K562 (cell line): ENCODE measurements at regions not wholly inside any gene's neighbourhood (a gene's known extent, or its start where the extent isn't known, plus 50 kb on each side); places are given as distances from the start of the nearest gene placed in this dataset.
"Not testable (repeated sequence)": the region's sequence is repeated elsewhere in the genome, so short reads cannot be mapped to it uniquely, and the experiment has no call there.

Source experiments
- ATAC-seq: fragments of 200-7000 bp; cut with Tn5 transposase; 3 replicates; pipeline ENCODE4 v1.9.1; 2020; ENCODE audit warnings: moderate library complexity
- BruUV-seq: library from RNA; stranded (reverse); fragments of 400-500 nt; replicated peaks from 2 replicates; lab custom pipeline; 2021; lab: Mats Ljungman, UMichigan
- CTCF ChIA-PET: fragments of 300-600 bp; formaldehyde crosslinking; extraction: SDS; loops from one replicate; lab custom pipeline; 2021; ENCODE audit warnings: low intra/inter-chr PET ratio; lab: Yijun Ruan, JAX
- POLR2A ChIA-PET: fragments of 300-600, 350-650 bp; sonication (Branson Sonifier 250); formaldehyde crosslinking; extraction: SDS; loops from one replicate; lab custom pipeline; 2021; ENCODE audit warnings: antibody characterized with exemption, inconsistent platforms; lab: Yijun Ruan, JAX
- DNase-seq, 4 experiments: peaks; one replicate each; pipeline versions ENCODE4 v3.0.0 to v3.0.0-alpha.2; 2011 to 2018; ENCODE audit warnings: low spot score in 3 of 4, mixed read lengths in 3 of 4; ENCODE audit errors: extremely low read depth in 1 of 4
- FAIRE-seq: peaks from 2 replicates; lab custom pipeline; 2011; peaks lifted over from hg19 to GRCh38; lab: Jason Lieb, UNC
- H2AFZ ChIP-seq: 2 replicates; pipeline ENCODE4 v1.6.0; 2011; ENCODE audit warnings: low read depth, low read length, control low read depth, inconsistent platforms
- H3K27ac ChIP-seq: fragments of 200-600 bp; 3 replicates; pipeline ENCODE4 v1.8.0; 2011; ENCODE audit warnings: low read depth, mild to moderate bottlenecking, control low read depth, inconsistent platforms, low read length, moderate library complexity, mixed read lengths; ENCODE audit errors: extremely low read depth
- H3K27me3 ChIP-seq, 2 experiments: fragments of 300-600 bp in 1 of 2; 2 replicates in 1 of 2; 3 replicates in 1 of 2; pipeline versions ENCODE4 v1.6.0 to v1.8.0; 2011; ENCODE audit warnings: inconsistent platforms in 2 of 2, low read length in 2 of 2, mild to moderate bottlenecking in 1 of 2, mixed read lengths in 1 of 2, moderate library complexity in 1 of 2; ENCODE audit not compliant: control insufficient read depth in 2 of 2, insufficient read depth in 2 of 2
- H3K36me3 ChIP-seq: fragments of 300-600 bp; 3 replicates; pipeline ENCODE4 v1.8.0; 2011; ENCODE audit warnings: mild to moderate bottlenecking, low read length, inconsistent platforms; ENCODE audit not compliant: control insufficient read depth, insufficient read depth
- H3K4me1 ChIP-seq, 2 experiments: fragments of 200-600 bp in 1 of 2; replicated peaks in 1 of 2; 2 replicates in 1 of 2; 3 replicates in 1 of 2; pipeline versions ENCODE4 v1.5.1 to v1.8.0; 2011; ENCODE audit warnings: inconsistent platforms in 2 of 2, low read length in 2 of 2, mild to moderate bottlenecking in 1 of 2, mixed read lengths in 1 of 2, moderate library complexity in 1 of 2; ENCODE audit not compliant: control insufficient read depth in 2 of 2, insufficient read depth in 2 of 2
- H3K4me2 ChIP-seq: 2 replicates; pipeline ENCODE4 v1.6.1; 2011; ENCODE audit warnings: low read length, control low read depth, inconsistent platforms, mixed read lengths; ENCODE audit not compliant: insufficient read depth
- H3K4me3 ChIP-seq: fragments of 200-600 bp; sonication (generic), shearing (Covaris generic); 2 replicates; pipeline ENCODE4 v1.5.1; 2016; ENCODE audit warnings: control low read depth, inconsistent platforms
- H3K79me2 ChIP-seq: fragments of 200-600 bp; 3 replicates; pipeline ENCODE4 v1.8.0; 2011; ENCODE audit warnings: low read length, inconsistent platforms; ENCODE audit not compliant: control insufficient read depth, insufficient read depth
- H3K9ac ChIP-seq, 2 experiments: 2 replicates each; pipeline versions ENCODE4 v1.6.0 to v1.6.1; 2011; ENCODE audit warnings: low read depth in 2 of 2, low read length in 2 of 2, control low read depth in 1 of 2, inconsistent platforms in 1 of 2, mild to moderate bottlenecking in 1 of 2, mixed read lengths in 1 of 2; ENCODE audit not compliant: insufficient read depth in 1 of 2
- H3K9me1 ChIP-seq: one replicate; pipeline ENCODE4 v1.6.0; 2011; ENCODE audit warnings: inconsistent platforms, mild to moderate bottlenecking, low read length, moderate library complexity; ENCODE audit not compliant: control insufficient read depth, insufficient read depth
- H3K9me3 ChIP-seq: replicated peaks from 2 replicates; pipeline ENCODE4 v1.5.1; 2011; ENCODE audit warnings: low read depth, low read length, inconsistent platforms; ENCODE audit not compliant: control insufficient read depth, insufficient read depth
- H4K20me1 ChIP-seq: replicated peaks from 2 replicates; pipeline ENCODE4 v1.6.1; 2011; ENCODE audit warnings: low read length, inconsistent platforms, mixed read lengths; ENCODE audit not compliant: control insufficient read depth, insufficient read depth
- POLR2A ChIP-seq: fragments of 450-650 bp; conservative IDR thresholded peaks from 2 replicates; pipeline ENCODE4 v1.6.1; 2016
- TAF1 ChIP-seq: IDR thresholded peaks from 2 replicates; pipeline ENCODE4 v1.6.1; 2011; ENCODE audit warnings: mild to moderate bottlenecking, low read length, moderate library complexity; ENCODE audit not compliant: insufficient read depth, control insufficient read depth, severe bottlenecking; ENCODE audit errors: extremely low read depth
- ZNF347 ChIP-seq: fragments of 450-650 bp; formaldehyde crosslinking; IDR thresholded peaks from 2 replicates; pipeline ENCODE4 v1.4.0; 2020; ENCODE audit warnings: low read depth, mild to moderate bottlenecking, moderate library complexity
- WGBS: fragments of 100-300 bp; shearing (Covaris generic); methylation state at CpG from one replicate; pipeline ENCODE4 v1.1.6; 2016; ENCODE audit warnings: low coverage, mixed read lengths; ENCODE audit not compliant: insufficient coverage; ENCODE audit errors: missing lambda C conversion rate; 5-methylcytosine and 5-hydroxymethylcytosine counted together
- in situ Hi-C: fragments of 300-500 bp; cut with MboI; formaldehyde crosslinking; loops from 4 replicates; pipeline ENCODE4 v1.15.0; 2018; ENCODE audit warnings: inconsistent platforms, mixed read lengths
- intact Hi-C: fragments of 100-400 bp; cut with micrococcal nuclease; formaldehyde crosslinking; loops from 2 replicates; pipeline ENCODE4 v1.14.2; 2022

DNA sequence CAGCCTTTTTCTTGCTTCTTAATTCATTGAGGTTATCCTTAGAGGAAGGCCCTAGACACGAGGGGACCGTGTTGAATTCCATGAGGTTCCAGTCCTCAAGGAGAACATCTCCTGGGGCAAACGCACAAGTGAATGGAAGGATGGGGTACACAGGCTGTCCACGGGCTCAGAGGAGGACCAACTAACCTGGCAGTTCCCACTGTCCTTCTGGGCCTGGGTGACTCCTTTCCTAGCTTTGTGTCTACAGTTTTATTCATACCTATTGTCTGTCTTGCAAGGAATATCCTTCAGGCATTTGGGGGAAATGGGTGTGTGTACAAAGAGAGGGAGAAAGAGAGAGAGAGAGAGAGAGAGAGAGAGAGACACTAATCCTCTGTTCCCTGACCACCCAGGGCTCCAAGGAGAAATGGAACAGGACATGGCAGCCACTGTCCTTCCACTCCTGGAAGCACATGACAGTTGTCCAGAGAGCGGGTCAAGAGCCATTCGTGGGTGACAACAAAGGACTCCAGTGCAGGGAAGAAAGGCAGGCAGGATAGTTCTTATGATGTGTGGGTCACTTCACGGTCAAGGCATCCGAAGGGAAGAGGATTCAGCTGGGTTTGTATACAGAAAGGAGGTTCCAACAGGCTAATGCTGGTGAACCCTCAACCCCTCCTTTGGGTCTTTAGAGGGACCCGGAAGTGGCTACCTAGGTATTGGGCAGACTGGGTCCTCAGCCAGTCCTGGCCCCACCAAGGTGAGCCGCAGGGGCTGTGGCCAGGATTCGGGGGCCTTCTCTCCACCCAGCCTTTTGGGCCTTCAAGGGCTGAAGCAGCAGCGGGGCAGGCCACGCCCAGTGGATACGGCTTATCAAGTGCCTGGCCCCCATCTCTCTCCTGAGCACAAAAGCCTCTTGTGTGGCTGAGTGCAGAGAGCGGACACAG is 150.6 kb downstream of the MYCN start:
- H3K4me1 ChIP-seq: 0 out of 5 replicates have a peak, but pooled peaks cover 0 to 3% of the 10 kb centered on the region in 2 experiments
- H3K9me1 ChIP-seq: no peaks in the 10 kb centered on the region
- ChIA-PET POLR2A (no interaction called here), CTCF (no interaction called here)
- TF ChIP-seq POLR2A: no peak
- TF ChIP-seq ZNF347 (CRISPR knock-in tag): no peak
- TF ChIP-seq TAF1: no peak
- no peak for DNase-seq
- H3K27ac ChIP-seq: no peak overlapping the region
- intact Hi-C loops: no loop called here
- 1% methylated on average over 13 of the region's 15 CpGs for WGBS
- H3K27me3 ChIP-seq: peaks cover 0 to 12% of the 10 kb centered on the region in 2 experiments; a peak in 2 of 5 replicates
- no peak for ATAC-seq
- no peaks in the 10 kb centered on the region; the same call in 1 of the 2 replicates for H4K20me1 ChIP-seq
- no peak overlapping the region for H3K4me2 ChIP-seq
- no peaks in the 10 kb centered on the region for H3K9me3 ChIP-seq
- no peaks in the 10 kb centered on the region for H3K79me2 ChIP-seq
- no peaks in the 10 kb centered on the region for H3K36me3 ChIP-seq
- H3K4me3 ChIP-seq: no peak overlapping the region
- H2AFZ ChIP-seq: no peak overlapping the region
- no peak for FAIRE-seq
- H3K9ac ChIP-seq: no peak overlapping the region
- BruUV-seq: no TSS peak
- in situ Hi-C loops: no loop called here

DNA sequence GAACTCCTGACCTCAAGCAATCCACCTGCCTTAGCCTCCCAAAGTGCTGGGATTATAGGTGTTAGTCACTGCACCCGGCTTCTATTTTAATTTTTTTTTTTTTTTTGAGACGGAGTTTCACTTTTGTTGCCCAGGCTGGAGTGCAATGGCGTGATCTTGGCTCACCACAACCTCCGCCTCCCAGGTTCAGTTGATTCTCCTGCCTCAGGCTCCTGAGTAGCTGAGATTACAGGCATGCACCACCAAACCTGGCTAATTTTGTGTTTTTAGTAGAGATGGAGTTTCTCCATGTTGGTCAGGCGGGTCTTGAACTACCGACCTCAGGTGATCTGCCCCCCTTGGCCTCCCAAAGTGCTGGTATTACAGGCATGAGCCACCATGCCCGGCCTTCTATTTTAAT is 149.1 kb downstream of the MYCN start:
- H3K36me3 ChIP-seq, H2AFZ ChIP-seq, H3K4me3 ChIP-seq, H4K20me1 ChIP-seq, H3K9me3 ChIP-seq, H3K4me2 ChIP-seq, intact Hi-C loops, H3K9ac ChIP-seq, DNase-seq, ATAC-seq, H3K27ac ChIP-seq, POLR2A ChIA-PET, H3K9me1 ChIP-seq, CTCF ChIA-PET, H3K79me2 ChIP-seq, FAIRE-seq, H3K4me1 ChIP-seq, BruUV-seq, in situ Hi-C loops: not testable (repeated sequence)
- 0% methylated on average over 7 of the region's 7 CpGs for WGBS
- peaks cover 0 to 12% of the 10 kb centered on the region in 2 experiments; a peak in 2 of 5 replicates for H3K27me3 ChIP-seq
